Trophoblast cell (in vitro differentiated cells and primary cell): ENCODE measurements at regions not wholly inside any gene's neighbourhood (a gene's known extent, or its start where the extent isn't known, plus 50 kb on each side); places are given as distances from the start of the nearest gene placed in this dataset.

Experiments used
- DNase-seq, 2 donors: peaks; one replicate each; pipeline ENCODE4 v3.0.0-alpha.2; 2016
- H2AFZ ChIP-seq: 2 replicates; pipeline ENCODE4 v1.6.1; 2013; ENCODE audit warnings: low read length, moderate library complexity, mild to moderate bottlenecking; ENCODE audit not compliant: insufficient read depth, poor library complexity
- H2AK5ac ChIP-seq: 2 replicates; pipeline ENCODE4 v1.6.1; 2013; ENCODE audit warnings: mild to moderate bottlenecking, low read length
- H2BK120ac ChIP-seq: 2 replicates; pipeline ENCODE4 v1.6.1; 2013; ENCODE audit warnings: low read length, mild to moderate bottlenecking, moderate library complexity; ENCODE audit not compliant: insufficient read depth, poor library complexity
- H2BK12ac ChIP-seq: 2 replicates; pipeline ENCODE4 v1.6.1; 2013; ENCODE audit warnings: mild to moderate bottlenecking, low read length, moderate library complexity
- H2BK5ac ChIP-seq: 2 replicates; pipeline ENCODE4 v1.6.1; 2013; ENCODE audit warnings: low read length, low read depth, moderate library complexity, mild to moderate bottlenecking; ENCODE audit not compliant: poor library complexity
- H3K14ac ChIP-seq: 2 replicates; pipeline ENCODE4 v1.6.1; 2013; ENCODE audit warnings: mild to moderate bottlenecking, low read length
- H3K18ac ChIP-seq: 2 replicates; pipeline ENCODE4 v1.6.1; 2013; ENCODE audit warnings: mild to moderate bottlenecking, low read length
- H3K23ac ChIP-seq: 2 replicates; pipeline ENCODE4 v1.6.1; 2013; ENCODE audit warnings: low read length
- H3K27ac ChIP-seq: 2 replicates; pipeline ENCODE4 v1.5.1; 2013; ENCODE audit warnings: low read depth, mild to moderate bottlenecking, inconsistent platforms, low read length, moderate library complexity
- H3K27me3 ChIP-seq: 2 replicates; pipeline ENCODE4 v1.6.1; 2013; ENCODE audit warnings: inconsistent platforms, mild to moderate bottlenecking, low read length, moderate library complexity; ENCODE audit not compliant: insufficient read depth
- H3K36me3 ChIP-seq, 2 experiments: 1 replicate in 1 of 2; 2 replicates in 1 of 2; pipeline ENCODE4 v1.6.1; 2013; ENCODE audit warnings: low read length in 2 of 2, mild to moderate bottlenecking in 2 of 2, moderate library complexity in 1 of 2; ENCODE audit not compliant: insufficient read depth in 2 of 2, control insufficient read depth in 1 of 2
- H3K4ac ChIP-seq: 2 replicates; pipeline ENCODE4 v1.6.1; 2013; ENCODE audit warnings: low read depth, mild to moderate bottlenecking, low read length, moderate library complexity
- H3K4me1 ChIP-seq, 2 experiments: 1 replicate in 1 of 2; 2 replicates in 1 of 2; pipeline ENCODE4 v1.6.1; 2013; ENCODE audit warnings: low read length in 2 of 2, mild to moderate bottlenecking in 2 of 2, moderate library complexity in 1 of 2; ENCODE audit not compliant: insufficient read depth in 2 of 2, control insufficient read depth in 1 of 2
- H3K4me2 ChIP-seq: 2 replicates; pipeline ENCODE4 v1.6.1; 2013; ENCODE audit warnings: inconsistent platforms, mild to moderate bottlenecking, low read length, moderate library complexity
- H3K4me3 ChIP-seq: 2 replicates; pipeline ENCODE4 v1.5.1; 2013; ENCODE audit warnings: mild to moderate bottlenecking, low read depth, low read length, inconsistent platforms
- H3K79me1 ChIP-seq: one replicate; pipeline ENCODE4 v1.6.1; 2013; ENCODE audit warnings: low read length
- H3K79me2 ChIP-seq: 2 replicates; pipeline ENCODE4 v1.6.1; 2013; ENCODE audit warnings: low read length, mild to moderate bottlenecking; ENCODE audit not compliant: control insufficient read depth, insufficient read depth, poor library complexity
- H3K9ac ChIP-seq: 2 replicates; pipeline ENCODE4 v1.6.1; 2013; ENCODE audit warnings: mild to moderate bottlenecking, low read length
- H3K9me3 ChIP-seq: 2 replicates; pipeline ENCODE4 v1.6.1; 2013; ENCODE audit warnings: low read depth, mild to moderate bottlenecking, control low read depth, inconsistent platforms, low read length; ENCODE audit not compliant: insufficient read depth
- H4K12ac ChIP-seq: 2 replicates; pipeline ENCODE4 v1.6.1; 2013; ENCODE audit warnings: low read depth, mild to moderate bottlenecking, low read length, moderate library complexity
- H4K8ac ChIP-seq: 2 replicates; pipeline ENCODE4 v1.6.1; 2013; ENCODE audit warnings: low read depth, mild to moderate bottlenecking, low read length, moderate library complexity
- H4K91ac ChIP-seq: one replicate; pipeline ENCODE4 v1.6.1; 2013; ENCODE audit warnings: low read depth, mild to moderate bottlenecking, low read length, moderate library complexity
- WGBS: extraction: QIAGEN DNeasy Blood & Tissue Kit; methylation state at CpG from one replicate; pipeline ENCODE4 v1.1.7; 2013; ENCODE audit warnings: missing lambda C conversion rate; ENCODE audit not compliant: insufficient read length, insufficient coverage; ENCODE audit errors: extremely low coverage; 5-methylcytosine and 5-hydroxymethylcytosine counted together

GRCh38 chr6:139965393-139965792 is 590.9 kb upstream of the CITED2 start:
- Histone ChIP-seq H3K4me1 (no peaks in the 10 kb centered on the region), H3K9ac (no peak overlapping the region), H3K4me2 (no peak overlapping the region), H3K27ac (no peak overlapping the region), H2AK5ac (no peak overlapping the region), H2BK120ac (no peak overlapping the region), H3K23ac (no peak overlapping the region), H4K8ac (no peak overlapping the region), H3K4ac (no peak overlapping the region), H3K14ac (no peak overlapping the region), H4K12ac (no peak overlapping the region), H3K27me3 (no peaks in the 10 kb centered on the region), H3K18ac (no peak overlapping the region), H3K79me1 (peaks cover 3% of the 10 kb centered on the region), H3K9me3 (no peaks in the 10 kb centered on the region), H3K4me3 (no peak overlapping the region), H3K36me3 (no peaks in the 10 kb centered on the region), H2BK5ac (no peak overlapping the region), H4K91ac (no peak overlapping the region), H2BK12ac (no peak overlapping the region), H2AFZ (no peak overlapping the region), H3K79me2 (no peaks in the 10 kb centered on the region)
- DNase-seq = no peak

GRCh38 chr6:139964737-139965136 is 590.3 kb upstream of the CITED2 start:
- Histone ChIP-seq H3K4me2 (no peak overlapping the region), H3K27ac (no peak overlapping the region), H3K14ac (no peak overlapping the region), H3K79me1 (peaks cover 3% of the 10 kb centered on the region), H2BK5ac (no peak overlapping the region), H2AK5ac (no peak overlapping the region), H3K4ac (no peak overlapping the region), H2BK12ac (no peak overlapping the region), H4K12ac (no peak overlapping the region), H3K4me3 (no peak overlapping the region), H4K91ac (no peak overlapping the region), H3K4me1 (no peaks in the 10 kb centered on the region), H3K18ac (no peak overlapping the region), H2BK120ac (no peak overlapping the region), H3K9ac (no peak overlapping the region), H4K8ac (no peak overlapping the region), H3K23ac (no peak overlapping the region), H3K9me3 (no peaks in the 10 kb centered on the region), H3K36me3 (no peaks in the 10 kb centered on the region), H3K27me3 (no peaks in the 10 kb centered on the region), H2AFZ (no peak overlapping the region), H3K79me2 (no peaks in the 10 kb centered on the region)
- WGBS = no CpG with 5 or more reads among the region's 6 CpGs
- DNase-seq = peak in 1 of 2 donors; percentile 27

GRCh38 chr6:139962654-139963347 is 588.4 kb upstream of the CITED2 start:
- H4K12ac ChIP-seq = no peak overlapping the region
- H3K27me3 ChIP-seq = no peaks in the 10 kb centered on the region
- H3K18ac ChIP-seq = no peak overlapping the region
- WGBS = no CpG with 5 or more reads among the region's 6 CpGs
- no peak overlapping the region for H2BK5ac ChIP-seq
- no peaks in the 10 kb centered on the region for H3K36me3 ChIP-seq
- H3K23ac ChIP-seq = no peak overlapping the region
- no peak overlapping the region for H3K14ac ChIP-seq
- no peak overlapping the region for H3K27ac ChIP-seq
- no peak overlapping the region for H3K4ac ChIP-seq
- no peaks in the 10 kb centered on the region for H3K79me1 ChIP-seq
- no peak overlapping the region for H3K4me3 ChIP-seq
- no peak overlapping the region for H2AK5ac ChIP-seq
- no peak overlapping the region for H4K8ac ChIP-seq
- no peak overlapping the region for H4K91ac ChIP-seq
- H3K9me3 ChIP-seq = no peaks in the 10 kb centered on the region
- H3K4me1 ChIP-seq = no peaks in the 10 kb centered on the region
- H3K4me2 ChIP-seq = no peak overlapping the region
- no peak overlapping the region for H3K9ac ChIP-seq
- DNase-seq = no peak
- no peak overlapping the region for H2AFZ ChIP-seq
- no peaks in the 10 kb centered on the region for H3K79me2 ChIP-seq
- no peak overlapping the region for H2BK120ac ChIP-seq
- H2BK12ac ChIP-seq = peak overlapping the region; percentile 30

GRCh38 chr6:139961190-139961589 is 586.7 kb upstream of the CITED2 start:
- no peaks in the 10 kb centered on the region for H3K36me3 ChIP-seq
- no peak overlapping the region for H2BK12ac ChIP-seq
- WGBS = no CpG with 5 or more reads among the region's 2 CpGs
- no peak overlapping the region for H4K91ac ChIP-seq
- no peaks in the 10 kb centered on the region for H3K79me1 ChIP-seq
- no peak for DNase-seq
- no peak overlapping the region for H3K4me2 ChIP-seq
- no peak overlapping the region for H3K4ac ChIP-seq
- H2BK5ac ChIP-seq = no peak overlapping the region
- no peak overlapping the region for H3K27ac ChIP-seq
- H4K12ac ChIP-seq = no peak overlapping the region
- no peak overlapping the region for H3K9ac ChIP-seq
- no peak overlapping the region for H3K23ac ChIP-seq
- H3K4me1 ChIP-seq = no peaks in the 10 kb centered on the region
- H3K9me3 ChIP-seq = no peaks in the 10 kb centered on the region
- H3K14ac ChIP-seq = no peak overlapping the region
- no peak overlapping the region for H2AFZ ChIP-seq
- H3K27me3 ChIP-seq = no peaks in the 10 kb centered on the region
- no peak overlapping the region for H3K4me3 ChIP-seq
- H2AK5ac ChIP-seq = no peak overlapping the region
- H3K18ac ChIP-seq = no peak overlapping the region
- no peak overlapping the region for H4K8ac ChIP-seq
- no peak overlapping the region for H2BK120ac ChIP-seq
- H3K79me2 ChIP-seq = no peaks in the 10 kb centered on the region
